Left lobe of liver (tissue), 2 donors: ENCODE measurements at regions not wholly inside any gene's neighbourhood (a gene's known extent, or its start where the extent isn't known, plus 50 kb on each side); places are given as distances from the start of the nearest gene placed in this dataset.

ENCODE experiments used
- ATAC-seq: fragments of 200-7000 bp; cut with Tn5 transposase; one replicate; pipeline ENCODE4 v1.9.1; 2020; ENCODE audit warnings: mild to moderate bottlenecking, moderate library complexity
- DNase-seq: peaks from one replicate; pipeline ENCODE4 v3.0.0-alpha.2; 2020; ENCODE audit warnings: low spot score
- donor health status: DM: no; HTN: no; CAD: no; lungs with moderate emphysema.
- donor health status: DM: no; HTN: yes; CAD: no.

GRCh38 chr17:68182011-68182306, 65.9 kb upstream of the AMZ2 start:
- ATAC-seq = no peak
- no peak for DNase-seq

GRCh38 chr17:68182940-68183551, 64.8 kb upstream of the AMZ2 start:
- peak; percentile 21 for ATAC-seq
- no peak for DNase-seq

GRCh38 chr17:68184141-68184571, 63.7 kb upstream of the AMZ2 start:
- ATAC-seq (no peak), DNase-seq (no peak)

- DNase-seq (no peak), ATAC-seq (no peak)
Measured at GRCh38 chr17:68184816-68185436, 62.9 kb upstream of the AMZ2 start.

GRCh38 chr17:68185820-68186219, 62.0 kb upstream of the AMZ2 start:
- no peak for ATAC-seq
- DNase-seq = no peak

GRCh38 chr17:68190495-68190894, 57.3 kb upstream of the AMZ2 start:
- no peak for ATAC-seq
- no peak for DNase-seq

- DNase-seq = no peak
- ATAC-seq = peak; percentile 5
Measured at GRCh38 chr17:68195667-68196393, 52.0 kb upstream of the AMZ2 start.

- ATAC-seq (no peak), DNase-seq (no peak)
Measured at GRCh38 chr17:68196394-68197090, 51.3 kb upstream of the AMZ2 start.

- DNase-seq = no peak
- ATAC-seq = no peak
Measured at GRCh38 chr17:68197091-68197996, 50.5 kb upstream of the AMZ2 start.

- no peak for DNase-seq
- ATAC-seq = no peak
Measured at GRCh38 chr17:68197997-68198930, 49.6 kb upstream of the AMZ2 start.
